HS-5 (cell line): ENCODE measurements at regions not wholly inside any gene's neighbourhood (a gene's known extent, or its start where the extent isn't known, plus 50 kb on each side); places are given as distances from the start of the nearest gene placed in this dataset.

Source experiments
- DNase-seq: peaks from one replicate; pipeline ENCODE4 v3.0.0-alpha.2; 2012; ENCODE audit warnings: low read depth

GRCh38 chr2:184541591-184541990 is 56.7 kb upstream of the ZNF804A start:
- no peak for DNase-seq

- DNase-seq, result no peak
Measured at GRCh38 chr2:184543832-184544231, 54.5 kb upstream of the ZNF804A start.
